ENCODE measurements at regions not wholly inside any gene's neighbourhood (a gene's known extent, or its start where the extent isn't known, plus 50 kb on each side); places are given as distances from the start of the nearest gene placed in this dataset. TPM values are rescaled to one million over a fixed set of nuclear protein-coding genes. Genes with fewer than 3 reads are reported as not detected.

DNA sequence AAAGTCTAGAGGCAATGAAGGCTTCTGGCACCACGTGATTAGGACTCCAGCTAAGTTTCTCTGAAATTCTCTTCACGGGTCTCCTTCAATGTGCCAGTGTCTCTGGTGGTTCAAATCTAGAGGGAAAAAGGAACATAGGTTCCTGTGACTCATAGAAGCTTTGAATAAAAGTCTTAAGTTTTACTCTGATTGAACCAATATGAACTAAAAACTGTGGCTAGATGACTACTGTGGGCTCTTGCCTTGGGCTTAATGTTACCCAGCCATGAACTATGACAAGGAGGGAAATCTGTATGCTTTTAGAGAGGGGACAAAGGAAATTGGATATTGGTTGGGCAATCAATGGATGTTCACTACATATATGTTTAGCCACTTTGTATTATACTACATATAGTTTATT is 49.9 kb upstream of the TEX13D start:
- no peaks in the 10 kb centered on the region for H3K36me3 ChIP-seq (ENCODE audit: control insufficient read depth, insufficient read depth, low read length)
- H3K4me3 ChIP-seq (ENCODE audit: low read depth, low read length), result no peak overlapping the region
- H3K27me3 ChIP-seq (ENCODE audit: control insufficient read depth, insufficient read depth, low read length), result no peaks in the 10 kb centered on the region
- TF ChIP-seq, protein P1, sequence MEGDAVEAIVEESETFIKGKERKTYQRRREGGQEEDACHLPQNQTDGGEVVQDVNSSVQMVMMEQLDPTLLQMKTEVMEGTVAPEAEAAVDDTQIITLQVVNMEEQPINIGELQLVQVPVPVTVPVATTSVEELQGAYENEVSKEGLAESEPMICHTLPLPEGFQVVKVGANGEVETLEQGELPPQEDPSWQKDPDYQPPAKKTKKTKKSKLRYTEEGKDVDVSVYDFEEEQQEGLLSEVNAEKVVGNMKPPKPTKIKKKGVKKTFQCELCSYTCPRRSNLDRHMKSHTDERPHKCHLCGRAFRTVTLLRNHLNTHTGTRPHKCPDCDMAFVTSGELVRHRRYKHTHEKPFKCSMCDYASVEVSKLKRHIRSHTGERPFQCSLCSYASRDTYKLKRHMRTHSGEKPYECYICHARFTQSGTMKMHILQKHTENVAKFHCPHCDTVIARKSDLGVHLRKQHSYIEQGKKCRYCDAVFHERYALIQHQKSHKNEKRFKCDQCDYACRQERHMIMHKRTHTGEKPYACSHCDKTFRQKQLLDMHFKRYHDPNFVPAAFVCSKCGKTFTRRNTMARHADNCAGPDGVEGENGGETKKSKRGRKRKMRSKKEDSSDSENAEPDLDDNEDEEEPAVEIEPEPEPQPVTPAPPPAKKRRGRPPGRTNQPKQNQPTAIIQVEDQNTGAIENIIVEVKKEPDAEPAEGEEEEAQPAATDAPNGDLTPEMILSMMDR (IDR thresholded peaks at IDR 0.05; ENCODE audit: insufficient read depth, low read depth, low read length), result no peak
- no peak for DNase-seq (ENCODE audit: low read depth)
- ChIA-PET CTCF (no interaction called here), POLR2A (interaction anchor here (0.7 kb wide), 1 partner anchor 17 kb away, joined by 3 read pairs; no protein-coding TSS in a partner anchor)

Small RNA genes in the stretch of these regions (small RNA-seq; reads per million reads assigned to genes)
- gene RF00561 (ENCODE audit: insufficient read length, low read depth, low replicate concordance), result not detected
